Hematopoietic multipotent progenitor cell treated with erythropoietin and hydrocortisone succinate and interleukin-3 and kit ligand, for 4 days (in vitro differentiated cells): ENCODE measurements at regions not wholly inside any gene's neighbourhood (a gene's known extent, or its start where the extent isn't known, plus 50 kb on each side); places are given as distances from the start of the nearest gene placed in this dataset.
"Not testable (repeated sequence)": the region's sequence is repeated elsewhere in the genome, so short reads cannot be mapped to it uniquely, and the experiment has no call there.

Experiments used
- DNase-seq: peaks from one replicate; pipeline ENCODE4 v3.0.0-alpha.2; 2015

- DNase-seq = not testable (repeated sequence)
Observed at GRCh38 chrX:124181515-124181914, 150.9 kb upstream of the TEX13D start.

DNA sequence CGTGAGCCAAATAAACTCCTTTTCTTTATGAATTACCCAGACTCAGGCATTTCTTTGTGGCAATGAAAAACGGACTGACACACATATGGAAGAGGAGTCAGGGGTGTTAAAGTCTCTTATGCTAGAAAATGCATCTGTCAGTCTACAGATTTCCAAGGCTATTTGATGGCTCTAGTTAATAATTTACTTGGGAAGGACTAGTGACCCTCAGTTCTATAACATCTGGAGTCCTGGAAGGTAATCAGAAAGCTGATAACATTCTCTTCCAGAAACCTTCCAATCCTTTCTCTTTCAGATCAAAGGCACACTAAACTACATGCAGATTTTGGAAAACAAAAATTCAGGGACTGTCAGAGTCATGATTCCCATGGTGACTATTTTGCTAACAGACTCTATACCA is 142.0 kb upstream of the TEX13D start:
- DNase-seq = no peak

- DNase-seq = no peak
Observed at GRCh38 chrX:124194199-124194598, 138.3 kb upstream of the TEX13D start.

DNA sequence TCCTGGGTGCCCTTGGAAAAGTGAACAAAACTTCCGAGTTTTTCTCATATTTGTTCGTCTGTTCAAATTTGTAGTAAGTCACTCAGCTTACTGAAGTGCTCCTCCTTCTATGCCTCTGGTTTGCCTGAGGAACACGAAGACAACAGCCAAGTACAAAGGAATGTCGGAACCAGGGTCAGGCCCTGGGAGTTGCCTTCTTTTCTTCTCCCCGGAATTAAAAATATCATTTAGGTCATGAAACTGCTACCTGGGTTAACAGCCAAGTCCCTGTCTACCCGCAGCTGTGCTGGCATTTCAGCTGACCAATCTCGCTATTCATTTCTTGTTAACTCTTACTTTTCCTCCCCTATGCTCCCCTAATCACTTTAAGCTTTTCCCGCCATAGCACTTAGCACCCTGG is 137.6 kb upstream of the TEX13D start:
- no peak for DNase-seq

DNA sequence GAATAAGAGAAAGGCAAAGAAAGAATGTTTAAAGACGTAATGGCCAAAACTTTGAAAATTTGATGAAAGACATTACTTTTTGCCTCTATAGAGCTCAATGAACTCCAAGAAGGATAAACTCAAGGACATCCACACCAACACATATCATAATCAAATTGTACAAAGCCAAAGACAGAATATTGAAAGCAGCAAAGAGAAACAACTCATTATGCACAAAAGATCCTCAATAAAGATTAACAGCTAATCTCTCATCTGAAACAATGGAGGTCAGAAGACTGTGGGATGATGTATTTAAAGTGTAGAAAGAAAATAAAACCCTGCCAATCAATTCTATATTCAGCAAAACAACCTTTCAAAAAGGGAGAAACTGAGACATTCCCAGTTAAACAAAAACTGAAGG is 129.1 kb upstream of the TEX13D start:
- DNase-seq = no peak

GRCh38 chrX:124208660-124209059 is 123.8 kb upstream of the TEX13D start:
- peak; percentile 75 for DNase-seq

GRCh38 chrX:124209792-124210576 is 122.5 kb upstream of the TEX13D start:
- DNase-seq = no peak

DNA sequence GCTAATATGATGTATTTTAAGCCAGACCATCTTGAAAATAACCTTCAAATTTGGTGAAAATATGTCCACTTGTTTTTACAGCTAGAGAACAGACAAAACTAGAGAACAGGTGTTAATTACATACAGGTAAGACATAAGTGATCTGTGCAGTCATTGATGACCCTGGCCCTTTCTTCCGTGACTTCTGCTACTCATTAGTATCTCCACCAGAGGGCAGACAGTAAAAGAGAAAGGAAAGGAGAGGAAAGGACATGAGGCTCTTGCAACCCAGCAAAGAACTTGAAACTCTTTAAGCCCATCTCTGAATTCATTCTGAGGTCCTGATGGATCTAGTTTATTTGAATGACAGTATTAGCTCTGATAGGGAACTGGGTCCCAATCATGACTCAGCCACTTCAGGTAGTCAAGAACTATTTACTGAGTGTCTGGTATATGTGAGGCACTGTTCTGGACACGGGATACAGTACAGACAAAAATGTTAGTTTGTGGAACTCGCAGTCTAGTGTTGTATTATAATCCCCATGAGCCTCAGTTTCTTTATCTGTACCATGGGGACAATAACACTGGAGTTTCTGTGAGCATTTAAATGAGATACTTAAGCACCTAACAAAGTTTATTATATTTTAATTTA is 121.0 kb upstream of the TEX13D start:
- DNase-seq = peak; percentile 75

GRCh38 chrX:124212622-124213021 is 119.8 kb upstream of the TEX13D start:
- DNase-seq = peak; percentile 80

DNA sequence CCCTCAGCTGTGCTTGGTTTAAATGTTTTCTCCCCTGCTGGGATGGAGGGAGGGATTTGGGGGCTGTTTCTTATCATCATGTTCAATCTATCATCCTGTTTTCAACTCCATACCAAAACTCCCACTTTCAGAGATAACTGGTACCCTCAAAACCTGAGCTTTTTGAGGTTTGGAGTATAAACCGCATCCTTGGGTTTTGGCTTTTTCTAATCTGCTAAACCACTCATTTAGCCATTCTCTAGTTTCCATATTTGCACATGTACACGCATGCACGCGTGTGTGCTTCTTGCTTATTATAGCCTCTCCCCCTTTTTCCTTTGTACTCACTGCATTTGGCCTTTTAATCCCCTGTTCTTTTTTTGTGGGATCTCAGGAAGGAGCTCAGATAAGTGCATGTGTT is 116.7 kb upstream of the TEX13D start:
- DNase-seq = no peak

DNA sequence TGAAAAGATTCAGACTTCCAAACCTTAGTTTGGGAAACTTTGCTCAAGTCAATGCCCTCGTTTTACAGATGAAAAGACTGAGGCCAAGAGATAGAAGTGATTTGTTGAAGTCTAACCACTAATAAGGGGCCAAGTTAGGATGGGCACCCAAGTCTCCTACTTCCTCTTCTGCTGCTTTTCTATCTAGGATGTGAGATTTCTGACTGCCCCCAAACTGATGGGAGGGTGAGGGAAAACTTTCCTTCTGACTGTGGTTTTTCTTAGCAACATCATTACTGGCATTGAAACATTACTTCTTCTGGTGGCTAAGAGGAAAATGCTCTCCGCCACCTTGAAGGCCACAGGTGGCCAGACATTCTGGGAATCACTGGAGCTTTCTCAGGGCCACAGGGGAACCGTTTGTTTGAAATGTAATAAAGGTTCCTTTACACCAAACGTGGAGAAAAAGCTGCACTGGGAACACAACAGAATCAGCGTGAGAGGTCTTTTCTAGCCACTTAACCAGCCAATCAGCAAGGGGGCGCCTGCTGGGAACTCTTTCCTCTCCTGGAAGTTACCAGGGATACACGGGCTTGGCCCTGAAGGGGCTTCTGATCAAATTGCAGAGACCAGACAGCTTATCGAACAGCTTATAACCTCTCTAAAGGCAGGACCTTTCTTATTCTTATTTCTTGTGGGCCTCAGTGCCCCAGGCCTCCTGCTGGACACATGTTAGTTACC is 115.9 kb upstream of the TEX13D start:
- peak; percentile 29 for DNase-seq

DNA sequence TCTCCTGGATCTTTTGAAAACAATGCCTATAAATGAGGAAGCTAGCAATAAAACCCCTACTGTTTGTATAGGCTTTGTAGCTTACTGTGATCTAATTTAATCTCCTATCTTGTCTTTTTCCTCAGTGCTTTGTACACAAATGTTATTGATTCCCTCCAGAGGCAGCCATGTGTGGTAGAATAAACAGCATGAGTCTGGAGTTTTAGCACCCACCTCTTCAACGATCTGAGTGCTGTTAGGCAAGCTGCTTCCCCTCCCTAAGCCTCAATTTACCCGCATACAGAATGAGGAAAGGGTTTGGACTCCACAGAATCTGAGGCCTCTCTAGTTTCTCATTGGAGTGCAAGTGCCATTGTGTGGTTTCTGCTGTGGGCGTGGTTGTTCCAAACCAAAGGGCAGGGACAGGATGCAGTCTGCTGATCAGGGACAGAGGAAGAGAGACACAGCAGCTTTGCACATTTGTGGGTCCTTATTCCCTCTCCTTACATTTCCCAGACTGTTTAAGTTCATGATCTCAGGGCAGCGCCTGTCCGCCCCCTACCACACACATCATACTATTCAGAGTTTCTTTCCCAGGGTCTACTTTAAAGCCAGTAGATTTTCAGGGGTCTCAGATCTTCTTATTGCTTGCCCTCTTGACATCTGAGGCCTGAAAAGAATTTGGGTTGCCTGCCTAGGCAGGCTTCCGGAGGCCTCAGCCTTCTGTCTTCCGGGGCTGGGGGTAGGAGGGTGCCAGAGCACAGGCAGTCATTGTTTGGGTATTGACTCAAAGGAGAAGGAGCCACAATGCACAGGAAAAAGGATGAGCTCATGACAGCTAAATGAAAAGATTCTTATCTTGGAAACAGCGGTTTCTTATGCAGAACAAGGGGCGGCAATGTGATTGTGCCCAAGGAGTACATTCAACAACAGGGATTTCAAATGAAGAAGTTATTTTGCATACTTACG is 114.9 kb upstream of the TEX13D start:
- DNase-seq = peak; percentile 87

- DNase-seq = peak; percentile 13
Observed at GRCh38 chrX:124223524-124223923, 108.9 kb upstream of the TEX13D start.

DNA sequence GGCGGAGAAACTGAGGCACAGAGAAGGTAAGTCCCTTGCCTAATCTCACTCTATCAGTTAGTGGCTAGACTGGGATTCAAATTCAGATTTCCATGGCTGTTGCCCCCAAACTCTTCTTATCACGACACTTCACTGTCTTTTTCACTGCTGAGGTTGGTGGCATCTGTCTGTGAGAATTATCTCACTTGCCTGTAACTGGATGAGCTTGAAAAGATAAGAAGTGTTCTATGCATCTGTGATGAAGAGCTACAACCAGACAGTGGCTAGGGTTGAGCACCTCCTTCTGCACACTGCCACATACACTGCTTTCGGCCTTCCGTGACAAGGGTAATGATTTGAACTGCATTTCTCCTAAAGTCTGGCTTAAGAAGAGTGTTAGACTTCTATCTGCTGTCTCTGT is 107.9 kb upstream of the TEX13D start:
- DNase-seq = peak; percentile 19

- DNase-seq = peak; percentile 25
Observed at GRCh38 chrX:124226129-124226528, 106.3 kb upstream of the TEX13D start.

GRCh38 chrX:124228849-124229248 is 103.6 kb upstream of the TEX13D start:
- peak; percentile 10 for DNase-seq

GRCh38 chrX:124229374-124229773 is 103.1 kb upstream of the TEX13D start:
- DNase-seq = no peak

DNA sequence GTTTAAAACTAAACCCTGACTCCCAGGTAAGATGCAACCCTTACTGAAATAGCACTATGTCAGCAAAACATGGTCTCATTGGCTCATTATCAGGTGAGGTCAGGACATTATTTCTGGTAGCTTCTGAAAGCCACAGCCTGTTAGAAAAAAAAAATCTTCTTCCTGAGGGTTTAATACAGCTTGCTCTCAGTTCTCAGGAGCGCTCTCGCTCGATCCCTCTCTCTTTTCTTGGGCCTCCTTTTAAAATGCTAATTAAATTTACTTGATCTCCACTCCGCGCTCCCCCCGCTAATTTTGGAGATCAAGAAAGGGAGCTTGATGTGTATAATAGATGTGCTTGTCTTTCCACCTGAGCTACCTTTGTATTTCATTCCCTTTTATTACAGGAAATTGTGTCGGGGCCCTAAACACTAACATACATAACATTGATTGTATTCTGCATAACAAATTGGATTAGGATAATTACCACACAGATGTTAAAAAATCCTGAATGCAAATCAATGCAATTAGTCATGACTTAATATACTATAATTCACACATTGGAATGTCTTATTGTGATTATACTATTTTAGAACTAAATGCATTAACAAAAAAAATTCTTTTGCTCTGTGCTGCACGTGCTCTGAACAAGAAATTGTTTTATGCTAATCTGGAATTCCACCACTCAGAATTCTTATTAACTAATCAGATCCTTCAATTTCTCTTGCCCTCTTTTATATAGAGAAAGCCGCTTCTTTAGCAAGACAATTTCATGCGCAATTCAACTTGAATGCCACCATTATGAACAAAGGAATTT is 101.6 kb upstream of the TEX13D start:
- DNase-seq = no peak

DNA sequence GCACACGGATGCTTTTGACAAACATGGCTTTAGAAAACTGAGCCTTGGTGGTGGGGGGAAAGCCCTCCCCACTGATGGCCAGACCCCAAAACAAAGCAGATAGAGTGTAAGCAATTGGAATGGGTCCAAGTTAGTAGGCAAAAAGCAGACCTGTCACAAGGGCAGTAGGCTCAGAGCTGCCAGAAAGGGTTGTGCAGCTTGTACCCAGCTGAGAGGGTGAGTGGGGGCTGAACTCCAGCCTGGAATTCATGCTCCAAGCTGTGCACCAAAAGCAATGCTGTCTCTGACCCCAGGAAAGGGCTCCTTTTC is 101.1 kb upstream of the TEX13D start:
- DNase-seq = no peak

DNA sequence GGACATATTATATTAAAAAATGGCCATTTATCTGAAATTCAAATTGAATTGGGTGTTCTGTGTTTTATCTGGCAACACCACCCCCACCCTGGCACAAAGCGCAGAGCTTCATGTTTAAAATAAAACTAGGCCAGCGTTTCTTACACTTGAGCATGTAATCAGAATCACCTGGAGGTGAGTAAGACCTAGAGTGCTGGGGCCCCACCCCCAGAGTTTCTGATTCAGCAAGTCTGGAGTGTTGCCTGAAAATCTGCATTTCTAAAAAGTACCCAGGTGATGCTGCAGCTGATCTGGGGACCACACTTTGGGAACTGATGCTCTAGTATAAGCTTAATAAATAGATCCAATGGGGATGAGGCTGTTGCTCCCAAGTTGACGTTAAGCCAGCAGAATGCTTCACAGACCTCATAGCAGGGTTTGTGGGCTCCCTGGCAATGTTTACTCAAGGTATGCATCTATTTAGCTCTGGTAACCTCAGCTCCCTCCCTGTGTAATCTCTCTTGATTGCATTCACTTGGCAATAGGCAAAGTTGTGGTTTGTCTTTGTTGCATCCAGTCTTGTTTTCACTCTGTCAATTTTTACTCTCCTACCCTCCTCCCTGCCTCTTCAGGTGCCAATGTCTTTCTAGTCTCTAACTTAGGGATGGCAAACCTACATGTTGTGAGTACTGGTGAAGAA is 99.8 kb upstream of the TEX13D start:
- no peak for DNase-seq

DNA sequence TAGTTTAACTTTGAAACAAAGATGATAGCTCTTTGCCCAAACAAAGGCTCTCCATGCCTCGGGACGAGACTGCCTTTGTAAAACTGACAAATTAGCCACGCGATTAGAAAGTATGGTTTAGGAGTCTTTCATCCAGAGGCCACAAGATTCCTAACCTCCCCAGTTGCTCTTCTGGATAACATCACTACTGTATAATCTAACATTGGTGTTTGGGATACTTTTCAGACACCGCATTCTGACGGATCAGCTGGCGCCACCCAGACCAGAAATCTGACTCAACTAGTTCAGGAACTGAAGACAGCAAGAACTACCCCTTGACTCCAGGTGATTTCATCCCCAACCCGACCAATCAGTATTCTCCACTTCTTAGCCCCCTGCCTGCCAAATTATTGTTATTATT is 98.1 kb upstream of the TEX13D start:
- DNase-seq = no peak

- no peak for DNase-seq
Observed at GRCh38 chrX:124238268-124238667, 94.2 kb upstream of the TEX13D start.
